SIG-M5 treated with dmso at 0.1 percent for 504 hours (cell line): ENCODE measurements at regions not wholly inside any gene's neighbourhood (a gene's known extent, or its start where the extent isn't known, plus 50 kb on each side); places are given as distances from the start of the nearest gene placed in this dataset.

Experiments used
- DNase-seq: peaks from one replicate; lab custom pipeline; 2025; ENCODE audit not compliant: unreplicated experiment; lab: John Stamatoyannopoulos, UW

GRCh38 chr14:101024686-101025085 is 121.2 kb upstream of the RTL1 start:
- DNase-seq: no peak

DNA sequence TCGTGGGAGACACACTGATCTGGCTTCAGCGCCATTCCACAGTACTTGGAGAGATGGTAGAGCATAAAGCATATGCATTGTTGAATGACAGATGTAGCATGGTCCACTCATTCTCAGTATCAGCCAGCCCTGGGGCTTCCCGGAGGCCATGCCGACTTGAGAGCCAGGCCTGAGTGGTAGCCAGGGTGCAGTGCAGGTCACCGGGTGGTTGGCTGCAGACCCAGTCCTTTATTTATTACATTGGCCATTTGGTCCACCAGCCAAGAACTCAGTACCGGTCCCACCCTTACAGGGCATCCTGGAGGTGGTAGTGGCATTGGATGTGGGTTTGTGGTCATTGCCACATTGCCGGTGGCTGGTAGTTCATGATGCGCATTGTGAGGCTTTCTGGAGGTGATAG is 121.6 kb upstream of the RTL1 start:
- no peak for DNase-seq

- DNase-seq: no peak
These were observed 122.2 kb upstream of the RTL1 start for GRCh38 chr14:101025696-101026095.

- DNase-seq: no peak
These were observed 122.8 kb upstream of the RTL1 start for GRCh38 chr14:101026341-101026740.

DNA sequence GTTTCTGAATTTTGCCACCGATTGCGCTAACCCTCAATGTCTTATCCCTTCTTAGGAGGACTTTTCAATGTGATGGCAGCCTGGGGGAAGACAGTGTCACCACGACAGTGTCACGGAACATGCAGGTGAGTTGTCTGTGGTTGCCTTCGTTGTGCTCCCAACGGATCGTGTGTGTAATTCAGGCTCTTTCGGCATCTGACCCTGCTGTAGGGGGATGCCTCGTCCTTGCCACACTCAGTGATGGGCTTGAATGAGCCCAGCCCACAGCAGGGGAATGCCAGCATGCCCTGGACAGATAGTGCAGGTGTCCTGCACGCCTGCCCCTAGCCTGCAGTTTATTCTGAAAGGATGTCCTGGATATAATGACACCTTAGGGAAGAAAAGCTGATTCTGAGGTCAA is 123.8 kb upstream of the RTL1 start:
- DNase-seq: no peak

DNA sequence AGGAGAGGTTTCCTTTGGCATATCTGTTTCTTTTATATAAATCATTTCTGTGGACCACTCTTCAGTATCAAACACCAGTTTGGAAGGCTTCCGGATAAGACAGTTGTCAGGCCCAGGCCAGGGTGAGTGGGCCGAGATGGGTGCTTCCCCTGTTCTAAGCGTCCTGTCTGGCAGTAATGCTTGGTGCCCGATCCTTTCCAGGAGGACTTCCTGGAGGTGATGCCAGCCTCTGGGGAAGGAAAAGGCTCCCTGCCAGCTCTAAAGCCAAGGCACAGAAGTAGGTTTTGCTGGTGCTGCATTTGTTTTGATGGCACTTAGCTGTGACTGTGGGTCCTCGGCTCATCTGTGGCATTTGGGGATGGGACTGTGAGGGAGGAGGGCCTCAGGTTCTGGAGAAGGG is 124.4 kb upstream of the RTL1 start:
- DNase-seq: no peak

GRCh38 chr14:101028971-101029667 is 125.6 kb upstream of the RTL1 start:
- DNase-seq: no peak

GRCh38 chr14:101029668-101030290 is 126.3 kb upstream of the RTL1 start:
- DNase-seq: no peak

- no peak for DNase-seq
These were observed 127.1 kb upstream of the RTL1 start for GRCh38 chr14:101030586-101030985.

GRCh38 chr14:101031186-101031585 is 127.7 kb upstream of the RTL1 start:
- no peak for DNase-seq

DNA sequence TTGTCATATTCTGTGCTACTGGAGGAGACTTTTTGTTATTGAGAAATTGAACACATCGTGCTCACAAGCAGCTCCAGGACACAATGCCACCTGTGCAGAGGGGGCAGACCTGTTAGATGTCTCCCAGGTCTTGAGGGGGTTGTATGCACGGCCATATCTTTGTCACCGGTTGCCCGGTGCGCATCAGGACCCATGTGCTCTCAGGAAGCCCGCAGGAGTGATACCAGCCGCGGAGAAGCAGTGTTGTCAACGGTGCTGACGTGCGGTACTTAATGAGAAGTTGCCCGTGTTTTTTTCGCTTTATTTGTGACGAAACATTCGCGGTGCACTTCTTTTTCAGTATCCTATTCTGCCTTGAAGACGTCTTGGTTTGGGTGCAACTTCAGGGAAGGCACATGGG is 128.2 kb upstream of the RTL1 start:
- DNase-seq: no peak

GRCh38 chr14:101032433-101032832 is 128.9 kb upstream of the RTL1 start:
- DNase-seq: no peak

- DNase-seq: no peak
These were observed 129.5 kb upstream of the RTL1 start for GRCh38 chr14:101033006-101033405.

DNA sequence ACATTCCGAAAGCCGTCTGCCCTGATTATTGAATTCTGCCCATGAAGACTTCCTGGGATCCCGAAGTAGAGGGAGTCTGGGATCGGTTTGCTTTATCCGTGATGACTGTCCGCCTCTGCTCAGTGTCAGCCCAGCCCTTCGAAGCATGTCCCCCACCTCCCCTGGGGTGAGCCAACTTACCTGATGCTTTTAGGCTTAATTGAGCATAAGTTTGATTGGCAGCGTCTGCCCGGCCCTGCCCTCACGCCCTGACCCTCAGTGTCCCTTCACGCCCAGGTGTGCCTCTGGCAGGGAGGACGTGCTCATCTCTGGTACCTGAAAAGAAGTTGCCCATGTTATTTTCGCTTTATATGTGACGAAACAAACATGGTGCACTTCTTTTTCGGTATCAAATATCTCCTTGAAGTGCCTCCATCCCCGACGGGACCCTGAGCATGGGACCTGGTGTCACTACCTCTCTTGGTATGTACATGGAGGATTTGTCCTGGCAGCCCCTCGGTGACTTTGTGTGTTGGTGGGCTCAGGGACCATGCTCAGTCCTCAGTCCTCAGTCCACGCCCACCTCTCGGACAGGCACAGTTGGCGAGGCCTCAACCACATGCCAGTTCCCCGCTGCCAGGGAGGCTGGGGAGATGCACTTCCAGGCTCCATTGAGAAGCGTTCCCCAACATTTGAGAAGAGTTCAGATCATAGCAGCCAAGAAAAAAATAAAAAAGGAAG is 130.1 kb upstream of the RTL1 start:
- DNase-seq: no peak

GRCh38 chr14:101034986-101035385 is 131.5 kb upstream of the RTL1 start:
- DNase-seq: no peak

- DNase-seq: no peak
These were observed 132.1 kb upstream of the RTL1 start for GRCh38 chr14:101035466-101036225.

GRCh38 chr14:101037021-101037817 is 133.7 kb upstream of the RTL1 start:
- DNase-seq: no peak

DNA sequence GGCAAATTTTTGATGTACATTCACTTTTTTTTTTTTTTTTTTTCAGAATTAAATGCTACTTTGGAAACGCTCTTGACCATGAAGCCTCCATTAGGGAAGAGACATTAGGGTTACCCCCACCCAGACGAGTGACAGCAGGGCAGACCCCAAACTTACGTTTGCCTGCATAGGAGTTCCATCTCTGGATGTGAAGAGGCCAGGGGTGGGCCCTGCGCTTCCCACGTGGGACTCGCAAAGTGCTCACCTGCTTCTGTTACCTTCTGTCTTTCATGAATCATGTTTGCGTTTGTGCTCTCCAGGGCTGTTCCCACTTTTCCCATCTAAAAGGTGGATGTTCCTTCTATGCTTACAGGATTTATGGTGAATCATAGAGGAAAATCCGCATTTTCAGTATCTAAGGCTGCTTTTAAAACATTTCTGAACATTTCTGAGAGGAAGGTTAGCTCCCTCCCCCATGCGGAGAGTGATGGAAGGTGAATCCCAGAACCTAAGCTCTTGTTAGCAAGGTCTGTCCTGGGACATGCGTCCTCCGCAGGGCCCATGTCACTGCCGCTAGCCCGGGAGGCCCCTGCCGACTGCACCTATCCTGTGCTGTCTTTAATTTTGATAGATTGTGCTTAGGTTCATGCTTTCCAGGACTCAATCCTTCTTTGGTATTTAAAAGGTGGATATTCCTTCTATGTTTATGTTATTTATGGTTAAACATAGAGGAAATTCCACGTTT is 135.7 kb upstream of the RTL1 start:
- DNase-seq: no peak

GRCh38 chr14:101039755-101040138 is 136.2 kb upstream of the RTL1 start:
- DNase-seq: no peak
